BLaER1 (cell line): ENCODE measurements at regions not wholly inside any gene's neighbourhood (a gene's known extent, or its start where the extent isn't known, plus 50 kb on each side); places are given as distances from the start of the nearest gene placed in this dataset.

Experiments used
- H3K27ac ChIP-seq: shearing (Covaris generic); formaldehyde crosslinking; 2 replicates; pipeline ENCODE4 v1.8.1; 2022
- H3K27me3 ChIP-seq: shearing (Covaris generic); formaldehyde crosslinking; 2 replicates; pipeline ENCODE4 v1.8.1; 2022
- H3K36me3 ChIP-seq: shearing (Covaris generic); formaldehyde crosslinking; 2 replicates; pipeline ENCODE4 v1.8.1; 2022
- H3K4me1 ChIP-seq: shearing (Covaris generic); formaldehyde crosslinking; 2 replicates; pipeline ENCODE4 v1.8.1; 2022
- H3K4me2 ChIP-seq: shearing (Covaris generic); formaldehyde crosslinking; 2 replicates; pipeline ENCODE4 v1.8.1; 2022
- H3K4me3 ChIP-seq: shearing (Covaris generic); formaldehyde crosslinking; 2 replicates; pipeline ENCODE4 v1.8.1; 2022
- H3K9ac ChIP-seq: shearing (Covaris generic); formaldehyde crosslinking; 2 replicates; pipeline ENCODE4 v1.8.1; 2022
- H3K9me3 ChIP-seq: shearing (Covaris generic); formaldehyde crosslinking; 2 replicates; pipeline ENCODE4 v1.8.1; 2022
- H4K20me1 ChIP-seq: shearing (Covaris generic); formaldehyde crosslinking; 2 replicates; pipeline ENCODE4 v1.8.1; 2022
- Cebpa-rat ChIP-seq: shearing (Covaris generic); IDR thresholded peaks from 2 replicates; pipeline ENCODE4 v1.8.1; 2022

DNA sequence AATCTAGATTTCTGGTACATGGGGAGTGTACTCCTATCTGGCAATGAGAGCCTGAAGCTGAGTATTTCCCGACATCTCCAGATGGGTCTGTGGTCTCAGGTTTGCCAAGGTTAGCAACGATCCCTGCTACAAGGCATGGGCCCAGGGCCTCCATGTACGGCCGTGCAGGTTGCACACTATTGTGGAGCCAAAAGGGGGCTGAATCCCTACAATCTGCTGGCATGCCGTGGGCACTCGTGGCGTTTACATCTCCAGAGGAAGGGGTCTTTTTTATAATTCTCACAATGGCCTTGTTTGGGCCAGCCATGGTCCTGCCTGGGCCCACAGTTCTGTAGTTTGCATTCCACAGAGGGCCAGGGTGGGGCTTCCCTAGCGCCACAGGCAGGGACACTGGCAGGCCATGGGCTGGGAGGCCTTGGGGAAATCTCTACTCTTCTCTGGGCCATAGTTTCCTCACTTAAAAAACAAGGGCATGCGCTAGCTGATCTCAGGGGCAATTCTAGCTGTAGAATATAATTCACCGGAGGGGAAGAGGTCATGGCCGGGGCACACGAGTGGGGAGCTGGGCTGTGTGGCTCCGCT is 68.9 kb upstream of the TLE3 start:
- Histone ChIP-seq H3K4me1 (no peaks in the 10 kb centered on the region), H3K4me3 (no peak overlapping the region), H3K27me3 (no peaks in the 10 kb centered on the region), H3K27ac (no peak overlapping the region), H3K4me2 (no peak overlapping the region), H3K9me3 (no peaks in the 10 kb centered on the region), H3K36me3 (no peaks in the 10 kb centered on the region), H4K20me1 (no peaks in the 10 kb centered on the region), H3K9ac (no peak overlapping the region)
- no peak for TF ChIP-seq Cebpa-rat

DNA sequence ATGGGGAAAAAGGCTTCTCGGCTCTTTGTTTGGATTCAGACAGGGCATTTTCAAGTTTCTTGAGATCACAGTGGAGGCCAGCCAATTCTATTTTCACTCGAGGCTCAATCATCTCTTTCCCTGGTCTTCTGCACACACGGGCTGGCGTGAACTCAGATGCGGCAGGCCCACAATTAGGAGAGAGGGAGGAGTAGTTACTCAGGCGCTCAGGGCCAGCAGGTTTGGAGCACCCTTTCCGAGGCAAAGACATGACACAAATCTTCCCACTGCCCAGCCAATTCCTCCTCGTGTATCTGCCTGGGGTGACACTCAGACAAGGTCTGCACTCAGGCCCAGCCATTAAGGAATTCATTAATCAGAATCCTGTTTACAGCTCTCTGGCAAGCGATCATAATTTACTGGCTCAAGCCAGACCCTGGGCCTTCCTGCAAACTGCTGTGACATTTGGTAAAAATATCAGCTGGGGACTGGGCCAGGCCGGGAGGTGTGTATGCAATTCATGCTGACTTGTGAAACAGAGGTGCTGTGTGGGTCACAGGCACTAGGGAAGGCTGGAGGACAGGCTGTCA is 68.1 kb upstream of the TLE3 start:
- Histone ChIP-seq H4K20me1 (no peaks in the 10 kb centered on the region), H3K9me3 (no peaks in the 10 kb centered on the region), H3K27ac (no peak overlapping the region), H3K4me3 (no peak overlapping the region), H3K27me3 (no peaks in the 10 kb centered on the region), H3K4me1 (no peaks in the 10 kb centered on the region), H3K36me3 (no peaks in the 10 kb centered on the region), H3K9ac (no peak overlapping the region), H3K4me2 (no peak overlapping the region)
- no peak for TF ChIP-seq Cebpa-rat

DNA sequence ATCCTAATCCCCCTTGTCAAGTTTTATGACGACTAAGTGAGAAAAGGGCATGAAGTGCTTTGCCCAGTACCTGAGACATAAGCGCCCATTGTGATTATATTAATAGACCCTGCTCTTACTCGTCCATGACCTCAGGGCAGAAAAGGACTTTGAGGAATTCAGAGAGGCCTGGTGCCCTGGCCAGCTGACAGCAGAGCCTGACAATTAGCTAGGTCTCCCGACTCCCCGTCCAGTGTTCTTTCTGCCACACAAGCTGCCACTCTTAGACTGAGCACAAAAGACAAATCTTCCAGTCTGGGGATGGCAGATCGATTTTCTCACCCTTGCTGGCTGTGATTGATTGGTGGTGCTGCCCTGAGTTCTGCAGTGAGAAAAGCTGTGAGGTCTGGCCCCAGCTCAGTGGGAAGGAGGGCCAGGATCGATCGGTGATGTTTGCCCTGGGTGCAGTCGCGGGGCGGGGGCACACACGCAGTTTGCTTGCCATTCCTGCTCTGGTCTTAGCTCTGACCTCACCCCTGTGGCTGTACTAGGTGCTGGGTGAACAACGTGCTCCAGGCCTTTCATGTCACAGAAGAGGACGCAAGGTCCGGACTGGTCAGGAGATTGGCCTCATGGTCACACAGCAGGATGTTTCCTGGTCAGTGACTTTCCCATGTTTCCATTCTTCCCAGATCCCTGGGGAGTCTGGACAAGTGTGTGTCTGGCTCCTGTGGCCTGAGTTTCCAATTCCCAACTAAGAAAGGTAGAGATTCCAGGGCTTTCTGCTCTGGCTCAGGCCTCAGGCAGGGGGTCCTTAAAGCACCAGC is 67.4 kb upstream of the TLE3 start:
- no peaks in the 10 kb centered on the region for H4K20me1 ChIP-seq

DNA sequence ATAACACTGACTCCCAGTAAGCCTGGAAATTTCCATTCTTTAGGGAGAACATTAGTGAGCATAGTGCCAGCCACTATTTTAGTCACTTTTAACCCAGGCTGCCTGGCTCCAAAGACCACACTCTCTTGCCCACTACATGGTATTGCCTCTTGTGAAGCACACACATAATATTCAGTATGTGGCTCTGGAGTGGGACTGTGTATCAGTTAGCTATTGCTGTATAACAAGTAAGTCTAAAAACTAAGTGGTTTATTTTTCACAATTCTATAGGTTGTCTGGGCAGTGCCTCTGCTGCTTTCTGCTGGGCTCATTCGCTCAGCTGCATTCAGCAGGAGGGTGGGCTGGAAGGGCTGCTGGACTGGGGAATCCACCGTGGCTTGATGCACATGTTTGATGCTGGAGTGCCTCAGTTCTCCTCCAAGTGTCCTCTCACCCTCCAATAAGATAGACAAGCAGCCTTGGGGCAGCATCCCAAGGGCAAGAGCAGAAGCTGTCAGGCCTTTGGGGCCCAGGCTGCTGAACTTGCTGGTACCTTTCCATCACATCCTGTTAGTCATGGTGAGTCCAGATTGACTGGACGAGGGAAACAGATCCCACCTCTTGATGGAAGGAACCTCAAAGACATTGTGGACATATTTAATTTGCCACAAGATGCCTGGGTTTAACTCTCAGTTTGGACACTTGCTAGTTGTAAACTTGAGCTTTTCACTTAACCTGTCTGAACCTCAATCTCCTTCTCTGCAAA is 66.6 kb upstream of the TLE3 start:
- no peak overlapping the region for H3K27ac ChIP-seq
- H4K20me1 ChIP-seq, result no peaks in the 10 kb centered on the region
- no peak overlapping the region for H3K9ac ChIP-seq
- no peaks in the 10 kb centered on the region for H3K9me3 ChIP-seq
- H3K27me3 ChIP-seq, result no peaks in the 10 kb centered on the region
- no peaks in the 10 kb centered on the region for H3K36me3 ChIP-seq
- H3K4me1 ChIP-seq, result no peaks in the 10 kb centered on the region
- TF ChIP-seq Cebpa-rat, result no peak
- no peak overlapping the region for H3K4me2 ChIP-seq
- H3K4me3 ChIP-seq, result no peak overlapping the region

More for the DNA sequence above, 67.4 kb upstream of the TLE3 start:
- no peak overlapping the region for H3K4me3 ChIP-seq
- H3K36me3 ChIP-seq, result no peaks in the 10 kb centered on the region
- no peak overlapping the region for H3K27ac ChIP-seq
- H3K27me3 ChIP-seq, result no peaks in the 10 kb centered on the region
- no peak for TF ChIP-seq Cebpa-rat
- no peak overlapping the region for H3K4me2 ChIP-seq
- no peaks in the 10 kb centered on the region for H3K9me3 ChIP-seq
- H3K4me1 ChIP-seq, result no peaks in the 10 kb centered on the region
- H3K9ac ChIP-seq, result no peak overlapping the region

DNA sequence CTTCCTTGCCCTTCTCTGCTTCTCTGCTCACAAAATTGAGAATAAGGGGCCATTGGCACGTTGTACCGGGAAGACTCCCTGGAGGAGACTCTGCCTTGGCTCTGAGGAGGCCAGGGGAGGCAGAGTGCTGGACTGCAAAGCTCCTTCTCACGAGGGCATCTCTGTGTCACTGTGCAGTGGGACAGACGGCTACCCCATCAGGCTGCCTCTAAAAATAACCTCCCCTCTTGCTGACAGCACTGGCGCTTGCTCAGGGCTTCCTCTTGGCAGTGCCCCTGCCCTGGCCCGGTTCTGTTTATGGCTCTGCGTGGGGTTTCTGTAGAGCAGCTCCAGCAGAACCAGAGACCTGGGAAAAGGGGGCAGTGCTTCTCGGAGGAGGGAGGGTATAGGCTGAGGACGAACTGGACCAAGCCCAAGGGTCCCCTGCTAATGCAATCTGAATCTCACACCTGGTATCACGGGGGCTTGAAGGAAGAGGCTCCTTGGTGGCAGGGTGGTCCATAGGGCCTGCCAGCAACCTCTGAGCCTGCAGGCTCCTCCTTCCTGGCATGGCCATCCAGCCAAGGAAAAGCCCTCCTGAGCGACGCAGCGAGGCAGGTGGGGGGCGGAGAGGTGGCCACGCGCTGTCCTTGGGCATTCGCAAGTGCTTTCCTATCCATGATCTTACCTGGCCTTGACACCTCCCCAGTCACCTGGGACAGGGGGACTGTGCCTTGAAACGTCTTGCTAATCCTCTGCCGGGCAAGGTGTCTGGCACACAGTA is 63.3 kb upstream of the TLE3 start:
- no peaks in the 10 kb centered on the region for H3K4me1 ChIP-seq
- H3K4me3 ChIP-seq, result no peak overlapping the region
- H3K27ac ChIP-seq, result no peak overlapping the region

GRCh38 chr15:70160267-70160666 is 62.5 kb upstream of the TLE3 start:
- no peaks in the 10 kb centered on the region for H3K27me3 ChIP-seq

More for the DNA sequence above, 63.3 kb upstream of the TLE3 start:
- no peak overlapping the region for H3K4me2 ChIP-seq
- no peak overlapping the region for H3K9ac ChIP-seq
- no peaks in the 10 kb centered on the region for H3K9me3 ChIP-seq
- no peaks in the 10 kb centered on the region for H3K36me3 ChIP-seq
- no peaks in the 10 kb centered on the region for H3K27me3 ChIP-seq
- no peaks in the 10 kb centered on the region; the same call in 1 of the 2 replicates for H4K20me1 ChIP-seq
- TF ChIP-seq Cebpa-rat, result no peak

GRCh38 chr15:70159713-70160009 is 61.9 kb upstream of the TLE3 start:
- Histone ChIP-seq H3K9me3 (no peaks in the 10 kb centered on the region), H3K27me3 (no peaks in the 10 kb centered on the region), H3K4me1 (no peaks in the 10 kb centered on the region)

More at GRCh38 chr15:70160267-70160666, 62.5 kb upstream of the TLE3 start:
- no peak overlapping the region for H3K9ac ChIP-seq
- no peaks in the 10 kb centered on the region for H3K4me1 ChIP-seq
- H3K4me2 ChIP-seq, result no peak overlapping the region
- no peak overlapping the region for H3K4me3 ChIP-seq
- no peaks in the 10 kb centered on the region; the same call in 1 of the 2 replicates for H4K20me1 ChIP-seq
- no peaks in the 10 kb centered on the region for H3K36me3 ChIP-seq
- H3K27ac ChIP-seq, result no peak overlapping the region
- no peaks in the 10 kb centered on the region for H3K9me3 ChIP-seq
- TF ChIP-seq Cebpa-rat, result no peak

GRCh38 chr15:70159001-70159712 is 61.4 kb upstream of the TLE3 start:
- Histone ChIP-seq H3K36me3 (no peaks in the 10 kb centered on the region), H3K9me3 (no peaks in the 10 kb centered on the region), H3K4me1 (no peaks in the 10 kb centered on the region), H4K20me1 (no peaks in the 10 kb centered on the region; the same call in 1 of the 2 replicates), H3K27ac (no peak overlapping the region), H3K4me2 (no peak overlapping the region), H3K4me3 (no peak overlapping the region), H3K9ac (no peak overlapping the region), H3K27me3 (no peaks in the 10 kb centered on the region)
- TF ChIP-seq Cebpa-rat, result no peak

More at GRCh38 chr15:70159713-70160009, 61.9 kb upstream of the TLE3 start:
- Histone ChIP-seq H3K36me3 (no peaks in the 10 kb centered on the region), H3K4me2 (no peak overlapping the region), H4K20me1 (no peaks in the 10 kb centered on the region; the same call in 1 of the 2 replicates), H3K27ac (no peak overlapping the region), H3K9ac (no peak overlapping the region), H3K4me3 (no peak overlapping the region)
- TF ChIP-seq Cebpa-rat, result no peak
